ENCODE measurements at regions not wholly inside any gene's neighbourhood (a gene's known extent, or its start where the extent isn't known, plus 50 kb on each side); places are given as distances from the start of the nearest gene placed in this dataset.

GRCh38 chr3:135556174-135556573 is 409.4 kb upstream of the PPP2R3A start:
- TF ChIP-seq CTCF (IDR thresholded peaks at IDR 0.05; ENCODE audit: poor library complexity) (no peak), EZH2 (IDR thresholded peaks at IDR 0.05; ENCODE audit: borderline replicate concordance) (no peak), EZH2phosphoT487 (IDR thresholded peaks at IDR 0.05; ENCODE audit: low read depth, severe bottlenecking, unreplicated experiment) (no peak)
